Upper lobe of left lung (tissue), 4 donors: ENCODE measurements at regions not wholly inside any gene's neighbourhood (a gene's known extent, or its start where the extent isn't known, plus 50 kb on each side); places are given as distances from the start of the nearest gene placed in this dataset.

ENCODE experiments used
- POLR2A ChIP-seq, 4 donors: fragments of 450-650 bp; IDR thresholded peaks; one replicate each; pipeline ENCODE4 v1.5.1; 2016 to 2017; ENCODE audit warnings: antibody characterized with exemption in 4 of 4, mild to moderate bottlenecking in 2 of 4
- POLR2AphosphoS5 ChIP-seq, 2 donors: sonication (generic); formaldehyde crosslinking; IDR thresholded peaks; one replicate each; pipeline ENCODE4 v1.5.1; 2017; ENCODE audit warnings: antibody characterized with exemption in 2 of 2
- TF ChIP-seq, protein P1 (sequence below), 6 experiments: fragments of 450-650 bp in 4 of 6; fragments of 200-600 bp in 2 of 6; sonication (generic) in 2 of 6; IDR thresholded peaks; one replicate each; pipeline ENCODE4 v1.5.1; 2016 to 2019; ENCODE audit warnings: antibody characterized with exemption in 6 of 6

DNA sequence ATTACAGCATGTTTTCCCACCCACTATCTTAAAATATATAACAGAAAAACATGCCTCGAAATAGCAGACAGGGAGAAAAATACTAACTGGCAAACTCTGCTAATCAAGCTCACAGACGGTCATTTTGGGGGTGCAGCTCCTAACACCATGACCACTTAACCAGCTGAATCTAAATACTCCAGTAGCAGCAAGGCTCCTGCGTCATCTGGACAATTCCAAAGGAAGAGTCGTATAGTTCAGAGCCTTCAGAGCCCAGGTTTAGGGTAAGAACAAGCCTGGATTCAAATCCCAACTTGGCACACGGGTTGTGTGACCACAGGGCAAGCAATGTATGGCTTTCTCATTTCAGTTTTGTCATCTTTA lies 81.3 kb upstream of the COL21A1 start:
- TF ChIP-seq, protein P1, sequence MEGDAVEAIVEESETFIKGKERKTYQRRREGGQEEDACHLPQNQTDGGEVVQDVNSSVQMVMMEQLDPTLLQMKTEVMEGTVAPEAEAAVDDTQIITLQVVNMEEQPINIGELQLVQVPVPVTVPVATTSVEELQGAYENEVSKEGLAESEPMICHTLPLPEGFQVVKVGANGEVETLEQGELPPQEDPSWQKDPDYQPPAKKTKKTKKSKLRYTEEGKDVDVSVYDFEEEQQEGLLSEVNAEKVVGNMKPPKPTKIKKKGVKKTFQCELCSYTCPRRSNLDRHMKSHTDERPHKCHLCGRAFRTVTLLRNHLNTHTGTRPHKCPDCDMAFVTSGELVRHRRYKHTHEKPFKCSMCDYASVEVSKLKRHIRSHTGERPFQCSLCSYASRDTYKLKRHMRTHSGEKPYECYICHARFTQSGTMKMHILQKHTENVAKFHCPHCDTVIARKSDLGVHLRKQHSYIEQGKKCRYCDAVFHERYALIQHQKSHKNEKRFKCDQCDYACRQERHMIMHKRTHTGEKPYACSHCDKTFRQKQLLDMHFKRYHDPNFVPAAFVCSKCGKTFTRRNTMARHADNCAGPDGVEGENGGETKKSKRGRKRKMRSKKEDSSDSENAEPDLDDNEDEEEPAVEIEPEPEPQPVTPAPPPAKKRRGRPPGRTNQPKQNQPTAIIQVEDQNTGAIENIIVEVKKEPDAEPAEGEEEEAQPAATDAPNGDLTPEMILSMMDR (IDR thresholded peaks at IDR 0.05): no peak
- TF ChIP-seq POLR2AphosphoS5 (IDR thresholded peaks at IDR 0.05) (no peak), POLR2A (IDR thresholded peaks at IDR 0.05) (no peak)
